ENCODE measurements at regions not wholly inside any gene's neighbourhood (a gene's known extent, or its start where the extent isn't known, plus 50 kb on each side); places are given as distances from the start of the nearest gene placed in this dataset.

DNA sequence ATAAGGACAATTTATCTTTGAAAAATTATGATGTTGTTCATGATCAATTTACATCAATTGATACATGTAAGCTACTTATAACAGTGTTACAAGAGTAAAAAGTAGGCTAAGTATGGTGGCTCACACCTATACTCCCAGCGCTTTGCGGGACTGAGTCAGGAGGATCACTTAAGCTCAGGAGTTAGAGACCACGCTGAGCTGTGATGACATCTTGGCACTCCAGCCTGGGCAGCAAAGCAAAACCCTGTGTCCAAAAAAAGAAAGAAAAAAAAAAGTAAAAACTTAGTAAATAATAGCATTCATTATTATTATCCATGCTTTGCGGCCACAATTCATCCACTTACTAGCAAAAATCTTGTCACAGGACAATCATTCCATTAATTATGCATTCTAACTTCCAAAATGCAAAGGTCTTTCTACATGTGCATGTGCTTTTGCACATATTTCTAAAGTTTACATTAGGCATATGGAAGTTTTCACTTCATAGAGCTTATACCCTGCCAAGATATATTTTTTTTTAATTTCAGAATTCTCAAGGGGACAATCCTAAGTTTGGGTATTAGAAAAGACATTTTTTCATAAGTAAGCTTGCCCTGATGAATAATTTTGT, 243.3 kb upstream of the RARB start:
- Histone ChIP-seq H3K23me2 (ENCODE audit: low read depth, low read length) (no peaks in the 10 kb centered on the region), H3K27ac (ENCODE audit: low read depth, low read length) (no peak overlapping the region), H2BK120ac (replicated peaks; ENCODE audit: low read depth, low read length) (no peak overlapping the region), H3K14ac (ENCODE audit: insufficient read length) (no peak overlapping the region), H4K91ac (replicated peaks; ENCODE audit: insufficient read length, low read length) (no peak overlapping the region), H2BK20ac (ENCODE audit: low read length) (no peak overlapping the region), H4K20me1 (replicated peaks in 1 of 2; ENCODE audit: control insufficient read depth in 1 of 2, insufficient read depth in 2 of 2, low read length in 2 of 2) (no peaks in the 10 kb centered on the region), H3K27me3 (replicated peaks in 1 of 4; ENCODE audit: control insufficient read depth in 3 of 4, extremely low read depth in 1 of 4, insufficient read depth in 3 of 4, low read length in 3 of 4) (no peaks in the 10 kb centered on the region), H3K4me2 (ENCODE audit: insufficient read depth in 1 of 2, low read depth in 2 of 2, low read length in 2 of 2) (no peak overlapping the region), H3K56ac (replicated peaks; ENCODE audit: insufficient read length, low read depth, low read length) (no peak overlapping the region), H2BK15ac (ENCODE audit: low read length) (no peak overlapping the region), H2BK5ac (ENCODE audit: low read depth, low read length) (no peak overlapping the region), H3K79me1 (ENCODE audit: low read depth, low read length) (no peaks in the 10 kb centered on the region), H2AFZ (ENCODE audit: low read length) (no peak overlapping the region), H3K9me3 (ENCODE audit: insufficient read depth in 2 of 2, low read depth in 1 of 2, low read length in 1 of 2) (no peaks in the 10 kb centered on the region), H3K18ac (ENCODE audit: extremely low read depth, low read length) (no peak overlapping the region), H3K36me3 (ENCODE audit: control insufficient read depth in 2 of 4, insufficient read depth in 4 of 4, low read length in 3 of 4) (no peaks in the 10 kb centered on the region), H4K8ac (ENCODE audit: extremely low read depth, insufficient read depth, low read length) (no peak overlapping the region), H3K9ac (replicated peaks in 1 of 4; ENCODE audit: extremely low read depth in 1 of 4, low read depth in 3 of 4, low read length in 3 of 4) (no peak overlapping the region), H2AK5ac (ENCODE audit: low read depth, low read length) (no peak overlapping the region), H3K4me1 (replicated peaks in 1 of 4; ENCODE audit: control insufficient read depth in 3 of 4, insufficient read depth in 4 of 4, low read length in 3 of 4) (no peaks in the 10 kb centered on the region), H3K79me2 (ENCODE audit: control insufficient read depth in 1 of 2, insufficient read depth in 2 of 2, low read length in 2 of 2) (no peaks in the 10 kb centered on the region), H3K23ac (ENCODE audit: insufficient read length) (no peak overlapping the region), H3K4ac (replicated peaks; ENCODE audit: insufficient read length, low read depth, low read length) (no peak overlapping the region), H2BK12ac (ENCODE audit: low read depth, low read length) (no peak overlapping the region), H3K4me3 (ENCODE audit: extremely low read depth in 1 of 4, insufficient read depth in 2 of 4, low read depth in 3 of 4, low read length in 4 of 4) (no peak overlapping the region), H4K5ac (ENCODE audit: insufficient read length, low read depth, low read length) (no peak overlapping the region)
- FAIRE-seq (no peak), DNase-seq (ENCODE audit: low read depth in 1 of 2, low spot score in 2 of 2) (no peak)
- CTCF ChIA-PET (ENCODE audit: partially characterized antibody), result interaction anchor here (0.9 kb wide), 1 partner anchor 98 kb away, joined by 3 read pairs; no protein-coding TSS in a partner anchor
- TF ChIP-seq PHF8 (conservative IDR thresholded peaks at IDR 0.05; ENCODE audit: low read depth, low read length), result no peak
- no peak for TF ChIP-seq CREB1 (IDR thresholded peaks at IDR 0.05)
- no peak for TF ChIP-seq SRF (IDR thresholded peaks at IDR 0.05; ENCODE audit: low read depth, low read length)
- TF ChIP-seq, protein P1, sequence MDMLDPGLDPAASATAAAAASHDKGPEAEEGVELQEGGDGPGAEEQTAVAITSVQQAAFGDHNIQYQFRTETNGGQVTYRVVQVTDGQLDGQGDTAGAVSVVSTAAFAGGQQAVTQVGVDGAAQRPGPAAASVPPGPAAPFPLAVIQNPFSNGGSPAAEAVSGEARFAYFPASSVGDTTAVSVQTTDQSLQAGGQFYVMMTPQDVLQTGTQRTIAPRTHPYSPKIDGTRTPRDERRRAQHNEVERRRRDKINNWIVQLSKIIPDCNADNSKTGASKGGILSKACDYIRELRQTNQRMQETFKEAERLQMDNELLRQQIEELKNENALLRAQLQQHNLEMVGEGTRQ (IDR thresholded peaks at IDR 0.05; ENCODE audit: low read length), result no peak
- TF ChIP-seq RXRA (IDR thresholded peaks at IDR 0.05; ENCODE audit: insufficient read depth, low read depth, low read length), result no peak
- no peak for TF ChIP-seq JUND (IDR thresholded peaks at IDR 0.05; ENCODE audit: low read length)
- no peak for TF ChIP-seq RAD21 (IDR thresholded peaks at IDR 0.05 in 1 of 2, conservative IDR thresholded peaks at IDR 0.05 in 1 of 2; ENCODE audit: low read depth in 2 of 2, low read length in 2 of 2)
- no peak for TF ChIP-seq CTBP2 (IDR thresholded peaks at IDR 0.05; ENCODE audit: borderline replicate concordance, insufficient read depth, insufficient read length, low read length)
- TF ChIP-seq CHD2 (IDR thresholded peaks at IDR 0.05; ENCODE audit: low read length), result no peak
- no peak for TF ChIP-seq TCF12 (IDR thresholded peaks at IDR 0.05; ENCODE audit: low read depth, low read length)
- TF ChIP-seq TAF1 (IDR thresholded peaks at IDR 0.05; ENCODE audit: low read depth, low read length), result no peak
- no peak for TF ChIP-seq HDAC6 (IDR thresholded peaks at IDR 0.05; ENCODE audit: low read depth, low read length)
- POLR2A ChIA-PET (ENCODE audit: partially characterized antibody), result no interaction called here
- WGBS, 2 experiments (ENCODE audit: extremely low coverage in 1 of 2, insufficient coverage in 1 of 2, insufficient read length in 1 of 2, insufficient replicate concordance in 2 of 2, low coverage in 1 of 2, low lambda C conversion rate in 2 of 2, missing lambda C conversion rate in 1 of 2), result 93% methylated on average over 4 of the region's 4 CpGs; no CpG with 5 or more reads in 1 of the 2 experiments

Measured in H1 (cell line).